SK-N-MC (cell line): ENCODE measurements at regions not wholly inside any gene's neighbourhood (a gene's known extent, or its start where the extent isn't known, plus 50 kb on each side); places are given as distances from the start of the nearest gene placed in this dataset.

Source experiments
- EZH2 ChIP-seq: fragments of 200-600 bp; sonication (generic); IDR thresholded peaks from one replicate; pipeline ENCODE4 v1.6.1; 2017; ENCODE audit warnings: antibody characterized with exemption
- FOXP2 ChIP-seq: optimal IDR thresholded peaks from 2 replicates; pipeline ENCODE3; 2011; ENCODE audit warnings: mild to moderate bottlenecking, moderate library complexity; ENCODE audit not compliant: insufficient read depth; ENCODE audit errors: extremely low read length, control extremely low read depth
- POLR2AphosphoS5 ChIP-seq: IDR thresholded peaks from 2 replicates; pipeline ENCODE4 v1.6.1; 2012; ENCODE audit warnings: mild to moderate bottlenecking, low read depth, low read length, borderline replicate concordance

DNA sequence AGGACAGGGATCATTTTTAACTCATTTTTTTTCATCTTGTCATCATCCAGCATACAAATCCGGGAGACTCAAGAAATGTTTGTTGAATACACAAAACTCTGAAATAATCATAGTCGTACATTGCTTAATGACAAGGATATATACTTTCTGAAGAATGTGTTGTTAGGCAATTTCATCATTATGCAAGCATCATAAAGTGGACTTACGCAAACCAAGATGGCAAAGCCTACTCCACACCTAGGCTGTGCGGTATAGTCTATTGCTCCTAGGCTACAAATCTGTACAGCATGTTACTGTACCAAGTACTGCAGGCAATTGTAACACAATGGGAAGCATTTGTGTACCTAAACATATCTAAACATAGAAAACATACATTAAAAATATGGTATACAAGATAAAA is 264.1 kb downstream of the TSHZ3 start:
- TF ChIP-seq POLR2AphosphoS5 (no peak), EZH2 (no peak), FOXP2 (no peak)
